AG09309 (cell line): ENCODE measurements at regions not wholly inside any gene's neighbourhood (a gene's known extent, or its start where the extent isn't known, plus 50 kb on each side); places are given as distances from the start of the nearest gene placed in this dataset.
"Not testable (repeated sequence)": the region's sequence is repeated elsewhere in the genome, so short reads cannot be mapped to it uniquely, and the experiment has no call there.

Source experiments
- DNase-seq: peaks from one replicate; pipeline ENCODE4 v3.0.0-alpha.2; 2010; ENCODE audit warnings: low read depth
- H3K4me3 ChIP-seq: 2 replicates; pipeline ENCODE4 v1.5.1; 2011; ENCODE audit warnings: mild to moderate bottlenecking, low read depth, low read length, moderate library complexity; ENCODE audit not compliant: control insufficient read depth
- TF ChIP-seq, protein P1 (sequence below): IDR thresholded peaks from 2 replicates; pipeline ENCODE4 v1.5.1; 2011; ENCODE audit warnings: mild to moderate bottlenecking, low read depth, low read length, inconsistent platforms; ENCODE audit not compliant: insufficient read depth, control insufficient read depth; ENCODE audit errors: missing control alignments

- H3K4me3 ChIP-seq = no peak overlapping the region
- DNase-seq = no peak
- TF ChIP-seq, protein P1, sequence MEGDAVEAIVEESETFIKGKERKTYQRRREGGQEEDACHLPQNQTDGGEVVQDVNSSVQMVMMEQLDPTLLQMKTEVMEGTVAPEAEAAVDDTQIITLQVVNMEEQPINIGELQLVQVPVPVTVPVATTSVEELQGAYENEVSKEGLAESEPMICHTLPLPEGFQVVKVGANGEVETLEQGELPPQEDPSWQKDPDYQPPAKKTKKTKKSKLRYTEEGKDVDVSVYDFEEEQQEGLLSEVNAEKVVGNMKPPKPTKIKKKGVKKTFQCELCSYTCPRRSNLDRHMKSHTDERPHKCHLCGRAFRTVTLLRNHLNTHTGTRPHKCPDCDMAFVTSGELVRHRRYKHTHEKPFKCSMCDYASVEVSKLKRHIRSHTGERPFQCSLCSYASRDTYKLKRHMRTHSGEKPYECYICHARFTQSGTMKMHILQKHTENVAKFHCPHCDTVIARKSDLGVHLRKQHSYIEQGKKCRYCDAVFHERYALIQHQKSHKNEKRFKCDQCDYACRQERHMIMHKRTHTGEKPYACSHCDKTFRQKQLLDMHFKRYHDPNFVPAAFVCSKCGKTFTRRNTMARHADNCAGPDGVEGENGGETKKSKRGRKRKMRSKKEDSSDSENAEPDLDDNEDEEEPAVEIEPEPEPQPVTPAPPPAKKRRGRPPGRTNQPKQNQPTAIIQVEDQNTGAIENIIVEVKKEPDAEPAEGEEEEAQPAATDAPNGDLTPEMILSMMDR = no peak
Measured at GRCh38 chr12:73677520-73678291, 859.9 kb upstream of the ATXN7L3B start.

DNA sequence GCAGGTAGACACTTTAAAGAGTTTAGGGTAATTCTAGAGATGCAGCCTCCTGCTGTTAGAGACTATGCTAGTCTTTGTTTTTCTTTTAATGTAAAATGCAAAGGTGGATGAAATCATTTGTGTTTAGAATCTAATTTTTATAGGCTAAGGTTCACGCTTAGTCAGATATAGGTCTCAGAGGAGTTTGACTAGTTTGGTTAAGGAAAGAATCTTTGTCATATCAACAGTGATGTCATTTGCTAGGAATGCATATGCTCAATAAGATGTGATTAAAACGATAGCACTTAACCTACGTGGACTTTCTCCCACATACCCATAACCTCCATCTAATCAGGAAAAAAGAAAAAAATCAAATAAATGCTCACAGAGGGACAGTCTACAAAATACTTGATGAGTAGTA lies 859.3 kb upstream of the ATXN7L3B start:
- TF ChIP-seq, protein P1 = no peak
- no peak for DNase-seq
- no peak overlapping the region for H3K4me3 ChIP-seq

GRCh38 chr12:73699318-73699717 lies 838.3 kb upstream of the ATXN7L3B start:
- H3K4me3 ChIP-seq = no peak overlapping the region
- TF ChIP-seq, protein P1 = no peak
- DNase-seq = no peak

GRCh38 chr12:73714655-73715054 lies 823.0 kb upstream of the ATXN7L3B start:
- TF ChIP-seq, protein P1 = no peak
- no peak overlapping the region for H3K4me3 ChIP-seq
- DNase-seq = no peak

- DNase-seq, H3K4me3 ChIP-seq: not testable (repeated sequence)
Measured at GRCh38 chr12:73716143-73716542, 821.5 kb upstream of the ATXN7L3B start.

DNA sequence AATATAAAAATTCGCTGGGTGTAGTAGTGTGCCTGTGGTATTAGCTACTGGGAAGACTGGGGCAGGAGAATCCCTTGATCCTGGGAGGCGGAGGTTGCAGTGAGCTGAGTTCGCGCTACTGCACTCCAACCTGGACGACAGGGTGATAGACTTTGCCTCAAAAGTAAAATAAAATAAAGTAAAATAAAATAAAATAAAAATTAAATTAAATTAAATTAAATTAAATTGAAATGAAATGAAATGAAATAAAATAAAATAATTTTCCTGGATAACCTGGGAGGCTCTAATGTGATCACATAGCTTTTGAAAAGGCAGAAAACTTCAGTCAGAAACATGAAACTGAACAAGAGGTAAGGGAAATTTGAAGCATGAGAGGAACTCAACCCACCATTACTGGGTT lies 818.4 kb upstream of the ATXN7L3B start:
- no peak overlapping the region for H3K4me3 ChIP-seq
- no peak for DNase-seq
- TF ChIP-seq, protein P1 = no peak

DNA sequence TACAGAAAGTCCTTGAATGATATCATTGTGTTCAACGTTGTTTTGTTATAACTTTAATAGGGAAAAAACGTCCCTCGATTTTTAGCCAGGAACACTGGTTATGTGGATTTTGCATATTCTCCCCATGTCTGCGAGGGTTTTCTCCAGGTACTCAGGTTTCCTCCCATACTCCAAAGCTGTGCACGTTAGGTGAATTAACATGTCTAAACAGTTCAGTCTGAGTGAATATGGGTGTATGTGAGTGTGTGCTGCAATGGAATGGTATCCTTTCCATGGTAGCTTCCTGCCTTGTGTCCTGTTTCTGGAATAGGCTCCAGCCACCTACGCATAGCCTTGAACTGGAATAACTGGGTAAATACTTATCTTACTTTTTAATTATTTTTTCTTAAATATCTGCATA lies 810.8 kb upstream of the ATXN7L3B start:
- TF ChIP-seq, protein P1 = no peak
- no peak for DNase-seq
- no peak overlapping the region for H3K4me3 ChIP-seq
